Brain microvascular endothelial cell (primary cell): ENCODE measurements at regions not wholly inside any gene's neighbourhood (a gene's known extent, or its start where the extent isn't known, plus 50 kb on each side); places are given as distances from the start of the nearest gene placed in this dataset.

Source experiments
- DNase-seq: peaks from one replicate; pipeline ENCODE4 v3.0.0-alpha.2; 2020
- H3K27ac ChIP-seq: fragments of 250-450 bp; sonication (Bioruptor Pico); 2 replicates; pipeline ENCODE4 v1.5.1; 2020; ENCODE audit warnings: mild to moderate bottlenecking, moderate library complexity
- H3K27me3 ChIP-seq: fragments of 250-450 bp; sonication (Bioruptor Pico); replicated peaks from 2 replicates; pipeline ENCODE4 v1.5.1; 2020; ENCODE audit warnings: mild to moderate bottlenecking
- H3K36me3 ChIP-seq: fragments of 250-450 bp; sonication (Bioruptor Pico); replicated peaks from 2 replicates; pipeline ENCODE4 v1.5.1; 2020; ENCODE audit warnings: mild to moderate bottlenecking
- H3K4me3 ChIP-seq: 2 replicates; pipeline ENCODE4 v1.5.1; 2011; ENCODE audit warnings: low read depth, mild to moderate bottlenecking, control low read depth, low read length, moderate library complexity
- in situ Hi-C: cut with HindIII; loops from 2 replicates; pipeline ENCODE4 v1.10.0; 2017; ENCODE audit warnings: low sequenced_read_pairs, low pct_ligation_motif_present
- TF ChIP-seq, protein P1 (sequence below): IDR thresholded peaks from 2 replicates; pipeline ENCODE4 v1.5.1; 2011; ENCODE audit warnings: low read depth, mild to moderate bottlenecking, moderate library complexity, low read length, control low read depth, inconsistent platforms; ENCODE audit errors: missing control alignments

DNA sequence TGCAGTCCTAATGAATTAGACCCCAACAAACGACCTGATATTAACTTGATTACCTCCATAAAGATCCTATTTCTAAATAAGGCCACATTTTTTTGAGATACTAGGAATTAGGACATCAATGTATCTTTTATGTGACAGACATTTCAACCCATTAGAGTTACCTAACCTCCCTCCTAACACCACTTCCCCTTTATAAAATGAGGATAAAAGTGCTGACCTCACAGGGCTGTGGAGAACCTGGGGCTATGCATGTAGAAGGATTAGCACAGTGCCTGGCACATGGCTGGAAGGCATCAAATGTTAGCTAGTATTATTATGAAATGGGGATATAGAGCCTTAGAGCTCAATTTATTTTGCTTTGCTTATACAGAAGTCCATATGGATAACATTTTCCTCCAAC is 53.5 kb upstream of the LRRN1 start:
- in situ Hi-C loops = no loop called here
- H3K27me3 ChIP-seq = no peaks in the 10 kb centered on the region
- no peak overlapping the region for H3K4me3 ChIP-seq
- H3K27ac ChIP-seq = no peak overlapping the region
- TF ChIP-seq, protein P1, sequence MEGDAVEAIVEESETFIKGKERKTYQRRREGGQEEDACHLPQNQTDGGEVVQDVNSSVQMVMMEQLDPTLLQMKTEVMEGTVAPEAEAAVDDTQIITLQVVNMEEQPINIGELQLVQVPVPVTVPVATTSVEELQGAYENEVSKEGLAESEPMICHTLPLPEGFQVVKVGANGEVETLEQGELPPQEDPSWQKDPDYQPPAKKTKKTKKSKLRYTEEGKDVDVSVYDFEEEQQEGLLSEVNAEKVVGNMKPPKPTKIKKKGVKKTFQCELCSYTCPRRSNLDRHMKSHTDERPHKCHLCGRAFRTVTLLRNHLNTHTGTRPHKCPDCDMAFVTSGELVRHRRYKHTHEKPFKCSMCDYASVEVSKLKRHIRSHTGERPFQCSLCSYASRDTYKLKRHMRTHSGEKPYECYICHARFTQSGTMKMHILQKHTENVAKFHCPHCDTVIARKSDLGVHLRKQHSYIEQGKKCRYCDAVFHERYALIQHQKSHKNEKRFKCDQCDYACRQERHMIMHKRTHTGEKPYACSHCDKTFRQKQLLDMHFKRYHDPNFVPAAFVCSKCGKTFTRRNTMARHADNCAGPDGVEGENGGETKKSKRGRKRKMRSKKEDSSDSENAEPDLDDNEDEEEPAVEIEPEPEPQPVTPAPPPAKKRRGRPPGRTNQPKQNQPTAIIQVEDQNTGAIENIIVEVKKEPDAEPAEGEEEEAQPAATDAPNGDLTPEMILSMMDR = no peak
- DNase-seq = no peak
- no peaks in the 10 kb centered on the region for H3K36me3 ChIP-seq

DNA sequence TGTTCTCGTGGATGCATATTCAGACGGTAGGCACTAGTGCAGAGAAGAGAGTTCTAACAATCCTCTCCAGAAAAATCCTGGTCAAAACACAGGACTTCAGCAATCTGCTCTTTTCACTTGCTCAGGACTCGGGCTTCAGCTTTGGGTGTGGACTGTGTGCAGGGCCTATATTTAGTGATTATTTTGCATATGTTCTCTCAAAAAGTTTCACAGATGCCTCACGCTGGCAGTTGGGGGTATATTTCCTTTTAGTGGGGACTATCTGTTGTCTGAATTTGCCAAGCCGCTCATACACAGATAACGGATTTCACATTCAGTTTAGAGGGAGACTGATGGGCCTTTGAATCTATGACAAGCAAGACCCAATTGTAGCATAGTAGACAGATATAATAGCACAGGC is 54.4 kb upstream of the LRRN1 start:
- TF ChIP-seq, protein P1 = no peak
- Histone ChIP-seq H3K27ac (no peak overlapping the region), H3K4me3 (no peak overlapping the region), H3K27me3 (no peaks in the 10 kb centered on the region), H3K36me3 (no peaks in the 10 kb centered on the region)
- DNase-seq = no peak
- in situ Hi-C loops = no loop called here

GRCh38 chr3:3743754-3744153 is 55.5 kb upstream of the LRRN1 start:
- in situ Hi-C loops = no loop called here
- TF ChIP-seq, protein P1 = no peak
- Histone ChIP-seq H3K36me3 (no peaks in the 10 kb centered on the region), H3K27ac (no peak overlapping the region), H3K4me3 (no peak overlapping the region), H3K27me3 (no peaks in the 10 kb centered on the region)
- no peak for DNase-seq

DNA sequence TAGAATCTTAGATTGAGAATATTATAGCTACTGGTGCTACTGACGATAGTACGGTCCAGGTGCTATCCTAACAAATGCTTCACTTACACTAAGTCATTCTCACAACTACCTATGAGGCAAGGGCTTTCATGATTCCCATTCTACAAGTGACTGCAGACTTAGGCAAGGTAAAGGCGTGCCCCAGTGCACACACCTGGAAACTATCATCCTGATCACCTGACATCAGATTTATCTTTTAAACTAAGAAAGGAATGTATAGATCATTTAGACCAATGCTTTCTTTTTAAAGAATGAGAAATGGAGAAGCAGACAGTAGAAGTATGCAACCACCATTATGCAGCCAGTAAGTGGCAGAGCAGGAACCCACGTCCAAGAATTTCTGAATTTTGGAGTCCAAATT is 59.2 kb upstream of the LRRN1 start:
- H3K4me3 ChIP-seq = no peak overlapping the region
- H3K27me3 ChIP-seq = no peaks in the 10 kb centered on the region
- H3K36me3 ChIP-seq = no peaks in the 10 kb centered on the region
- H3K27ac ChIP-seq = no peak overlapping the region
- in situ Hi-C loops = no loop called here
- TF ChIP-seq, protein P1 = no peak
- no peak for DNase-seq

GRCh38 chr3:3739330-3740060 is 59.7 kb upstream of the LRRN1 start:
- DNase-seq = no peak
- Histone ChIP-seq H3K4me3 (no peak overlapping the region), H3K27me3 (no peaks in the 10 kb centered on the region), H3K27ac (no peak overlapping the region), H3K36me3 (no peaks in the 10 kb centered on the region)
- in situ Hi-C loops = no loop called here
- TF ChIP-seq, protein P1 = no peak

DNA sequence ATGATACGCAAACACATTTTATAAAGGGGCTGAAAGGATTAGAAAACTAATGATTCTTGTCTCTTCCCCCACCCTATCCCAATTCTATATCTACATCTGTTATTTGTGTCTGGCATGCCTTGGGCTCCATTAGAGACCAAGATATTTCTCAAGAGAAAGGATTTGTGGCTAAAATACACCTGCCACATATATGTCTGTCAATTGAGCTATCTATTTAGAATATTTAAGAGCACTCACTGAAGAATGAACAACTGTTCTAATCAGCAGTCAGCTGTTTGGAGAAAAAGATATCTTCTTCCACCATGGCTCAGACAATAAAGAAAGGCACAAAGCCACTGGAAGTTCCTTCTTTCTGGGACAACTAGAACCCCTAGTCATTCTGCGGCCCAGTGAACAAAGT is 61.7 kb upstream of the LRRN1 start:
- Histone ChIP-seq H3K27me3 (no peaks in the 10 kb centered on the region), H3K36me3 (no peaks in the 10 kb centered on the region), H3K27ac (no peak overlapping the region), H3K4me3 (no peak overlapping the region)
- no peak for DNase-seq
- TF ChIP-seq, protein P1 = no peak
- in situ Hi-C loops = no loop called here
